T-cell (primary cell): ENCODE measurements at regions not wholly inside any gene's neighbourhood (a gene's known extent, or its start where the extent isn't known, plus 50 kb on each side); places are given as distances from the start of the nearest gene placed in this dataset.

Experiments
- ATAC-seq, 4 experiments: fragments of 200-7000 bp in 3 of 4; fragments of 150-1000 bp in 1 of 4; cut with Tn5 transposase; replicated peaks in 1 of 4; 1 replicate in 3 of 4; 2 replicates in 1 of 4; pipeline ENCODE4 v1.10.0; 2021; ENCODE audit warnings: moderate library complexity in 3 of 4, mild to moderate bottlenecking in 2 of 4, moderate number of reproducible peaks in 1 of 4
- CTCF ChIA-PET, 2 donors: fragments of 300-600 bp; sonication (Branson Sonifier 250); formaldehyde crosslinking; loops; one replicate each; lab custom pipeline; 2022; ENCODE audit warnings: antibody characterized with exemption in 2 of 2; lab: Charles Lee
- POLR2A ChIA-PET, 2 donors: fragments of 300-600 bp; sonication (Branson Sonifier 250); formaldehyde crosslinking; loops; one replicate each; lab custom pipeline; 2022; ENCODE audit warnings: antibody characterized with exemption in 2 of 2; lab: Charles Lee
- DNase-seq, 35 experiments: peaks; one replicate each; pipeline versions ENCODE4 v3.0.0 to v3.0.0-alpha.2; 2013 to 2023
- H3K27ac ChIP-seq: one replicate; pipeline ENCODE4 v1.5.1; 2013; ENCODE audit warnings: low read length
- H3K27me3 ChIP-seq, 2 experiments: replicated peaks in 1 of 2; 1 replicate in 1 of 2; 2 replicates in 1 of 2; pipeline versions ENCODE4 v1.6.1 to v1.7.0; 2013; ENCODE audit warnings: low read length in 1 of 2, mixed read lengths in 1 of 2; ENCODE audit not compliant: control insufficient read depth in 2 of 2, insufficient read depth in 2 of 2; ENCODE audit errors: extremely low read depth in 1 of 2
- H3K36me3 ChIP-seq, 2 donors: 1 replicate in 1 of 2; 2 replicates in 1 of 2; pipeline versions ENCODE4 v1.6.1 to v1.7.0; 2013; ENCODE audit warnings: low read length in 1 of 2; ENCODE audit not compliant: control insufficient read depth in 2 of 2, insufficient read depth in 1 of 2; ENCODE audit errors: extremely low read depth in 1 of 2
- H3K4me1 ChIP-seq, 2 experiments: 1 replicate in 1 of 2; 2 replicates in 1 of 2; pipeline versions ENCODE4 v1.6.1 to v1.7.0; 2013; ENCODE audit warnings: low read length in 2 of 2, mixed read lengths in 1 of 2; ENCODE audit not compliant: insufficient read depth in 2 of 2, control insufficient read depth in 1 of 2; ENCODE audit errors: extremely low read depth in 1 of 2
- H3K4me3 ChIP-seq, 2 donors: 1 replicate in 1 of 2; 2 replicates in 1 of 2; pipeline versions ENCODE4 v1.5.1 to v1.7.0; 2013; ENCODE audit warnings: mild to moderate bottlenecking in 2 of 2, low read length in 1 of 2, moderate library complexity in 1 of 2; ENCODE audit not compliant: control insufficient read depth in 1 of 2; ENCODE audit errors: extremely low read depth in 1 of 2
- H3K9me3 ChIP-seq: 2 replicates; pipeline ENCODE4 v1.7.0; 2013
- H3K27ac Mint-ChIP-seq, 2 donors: one replicate each; pipeline ENCODE4 v1.8.0; 2020 to 2021; ENCODE audit warnings: mild to moderate bottlenecking in 2 of 2, mixed read lengths in 2 of 2
- H3K27me3 Mint-ChIP-seq, 2 donors: one replicate each; pipeline ENCODE4 v1.8.0; 2021 to 2022; ENCODE audit warnings: mixed read lengths in 2 of 2
- H3K36me3 Mint-ChIP-seq: one replicate; pipeline ENCODE4 v1.8.0; 2021; ENCODE audit warnings: mixed read lengths
- H3K4me1 Mint-ChIP-seq, 3 donors: one replicate each; pipeline ENCODE4 v1.8.0; 2020 to 2022; ENCODE audit warnings: mixed read lengths in 3 of 3, mild to moderate bottlenecking in 1 of 3
- H3K4me3 Mint-ChIP-seq, 3 donors: one replicate each; pipeline ENCODE4 v1.8.0; 2020 to 2022; ENCODE audit warnings: mild to moderate bottlenecking in 3 of 3, mixed read lengths in 3 of 3, moderate library complexity in 3 of 3
- H3K9me3 Mint-ChIP-seq, 3 donors: one replicate each; pipeline ENCODE4 v1.8.0; 2020 to 2022; ENCODE audit warnings: mixed read lengths in 3 of 3
- WGBS: methylation state at CpG from one replicate; pipeline ENCODE4 v1.1.5; 2013; ENCODE audit warnings: missing lambda C conversion rate; ENCODE audit not compliant: insufficient coverage; 5-methylcytosine and 5-hydroxymethylcytosine counted together

DNA sequence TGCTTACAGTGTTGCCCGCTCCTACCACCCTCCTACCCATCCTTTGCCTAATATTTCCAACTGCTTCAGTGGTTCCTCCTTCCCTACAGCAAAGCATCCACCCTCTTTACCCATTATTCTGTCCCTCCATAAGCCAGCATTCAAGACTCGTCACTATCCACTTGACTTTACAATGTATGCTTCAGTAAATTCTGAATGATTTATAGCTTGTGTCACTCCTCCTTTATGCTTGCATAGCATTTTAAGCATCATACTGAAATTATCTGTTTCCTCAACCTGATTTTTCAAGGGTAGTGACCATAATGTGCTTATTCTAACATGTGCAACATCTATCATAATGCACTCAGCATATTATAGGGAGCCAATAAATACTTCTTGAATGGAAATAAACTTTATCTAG, 365.5 kb downstream of the RAB28 start:
- Histone ChIP-seq H3K4me3 (no peak overlapping the region), H3K9me3 (no peaks in the 10 kb centered on the region), H3K4me1 (no peaks in the 10 kb centered on the region), H3K27ac (no peak overlapping the region), H3K27me3 (no peaks in the 10 kb centered on the region), H3K36me3 (no peaks in the 10 kb centered on the region)
- Mint-ChIP-seq H3K27me3 (no peaks in the 10 kb centered on the region), H3K27ac (no peak overlapping the region), H3K36me3 (no peaks in the 10 kb centered on the region), H3K9me3 (peaks cover 2 to 6% (median 5%) of the 10 kb centered on the region in 3 donors), H3K4me1 (no peaks in the 10 kb centered on the region), H3K4me3 (no peak overlapping the region)
- DNase-seq = no peak
- no peak for ATAC-seq
- CTCF ChIA-PET = no interaction called here
- WGBS = 88% methylated on average over 1 of the region's 2 CpGs
- POLR2A ChIA-PET = no interaction called here

DNA sequence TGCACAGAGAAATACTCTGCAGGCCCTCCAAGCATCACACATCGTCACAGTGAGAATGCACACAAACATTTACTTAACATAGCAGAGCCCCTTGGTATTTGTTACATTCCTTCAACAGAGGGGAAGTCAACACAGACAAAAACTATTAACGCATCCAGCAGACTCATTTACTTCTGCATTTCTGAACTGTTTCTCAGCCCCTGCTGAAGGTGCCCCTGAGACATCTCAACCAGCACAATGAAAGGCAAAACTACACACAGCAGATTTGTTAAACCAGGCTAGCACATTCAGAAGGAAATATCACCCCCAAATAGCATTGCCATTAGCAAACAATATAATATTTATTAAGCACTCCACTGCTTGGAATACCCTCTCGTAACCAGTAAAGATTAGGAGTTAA, 367.0 kb downstream of the RAB28 start:
- 42% methylated on average over 2 of the region's 3 CpGs for WGBS

DNA sequence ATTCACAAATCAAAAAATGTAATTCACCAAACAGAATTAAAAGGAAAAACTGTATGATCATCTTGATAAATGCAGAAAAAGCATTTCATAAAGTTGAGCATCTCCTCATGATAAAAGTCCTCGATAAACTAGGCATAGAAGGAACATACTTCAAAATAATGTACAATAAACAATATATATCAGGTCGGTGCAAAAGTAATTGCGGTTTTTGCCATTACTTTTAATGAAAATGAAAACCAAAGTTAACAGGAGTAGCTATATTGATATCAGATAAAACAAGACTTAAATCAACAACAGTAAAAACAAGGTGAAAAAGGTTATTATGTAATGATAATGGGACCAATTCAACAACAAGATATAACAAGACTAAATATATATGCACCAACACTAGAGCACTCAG, 372.1 kb downstream of the RAB28 start:
- ChIA-PET CTCF (no interaction called here), POLR2A (no interaction called here)
- Mint-ChIP-seq H3K36me3 (no peaks in the 10 kb centered on the region), H3K9me3 (peaks cover 9 to 55% (median 33%) of the 10 kb centered on the region in 3 donors), H3K4me3 (no peak overlapping the region), H3K27ac (no peak overlapping the region), H3K4me1 (no peaks in the 10 kb centered on the region), H3K27me3 (no peaks in the 10 kb centered on the region)
- WGBS = no CpG with 5 or more reads among the region's 3 CpGs
- Histone ChIP-seq H3K9me3 (peaks cover 2% of the 10 kb centered on the region), H3K36me3 (no peaks in the 10 kb centered on the region), H3K4me1 (no peaks in the 10 kb centered on the region), H3K27ac (no peak overlapping the region), H3K4me3 (no peak overlapping the region), H3K27me3 (no peaks in the 10 kb centered on the region)
- ATAC-seq (no peak), DNase-seq (no peak)

More for the DNA sequence above, 367.0 kb downstream of the RAB28 start:
- no peaks in the 10 kb centered on the region for H3K27me3 Mint-ChIP-seq
- POLR2A ChIA-PET = no interaction called here
- no peak overlapping the region for H3K4me3 ChIP-seq
- H3K36me3 ChIP-seq = no peaks in the 10 kb centered on the region
- H3K4me1 ChIP-seq = no peaks in the 10 kb centered on the region
- ATAC-seq (no peak), DNase-seq (no peak)
- no peak overlapping the region for H3K27ac ChIP-seq
- no peak overlapping the region for H3K4me3 Mint-ChIP-seq
- H3K27ac Mint-ChIP-seq = no peak overlapping the region
- H3K27me3 ChIP-seq = no peaks in the 10 kb centered on the region
- H3K4me1 Mint-ChIP-seq = no peaks in the 10 kb centered on the region
- H3K9me3 ChIP-seq = peaks cover 2% of the 10 kb centered on the region
- H3K9me3 Mint-ChIP-seq = peaks cover 5 to 17% (median 16%) of the 10 kb centered on the region in 3 donors
- no peaks in the 10 kb centered on the region for H3K36me3 Mint-ChIP-seq
- CTCF ChIA-PET = no interaction called here

DNA sequence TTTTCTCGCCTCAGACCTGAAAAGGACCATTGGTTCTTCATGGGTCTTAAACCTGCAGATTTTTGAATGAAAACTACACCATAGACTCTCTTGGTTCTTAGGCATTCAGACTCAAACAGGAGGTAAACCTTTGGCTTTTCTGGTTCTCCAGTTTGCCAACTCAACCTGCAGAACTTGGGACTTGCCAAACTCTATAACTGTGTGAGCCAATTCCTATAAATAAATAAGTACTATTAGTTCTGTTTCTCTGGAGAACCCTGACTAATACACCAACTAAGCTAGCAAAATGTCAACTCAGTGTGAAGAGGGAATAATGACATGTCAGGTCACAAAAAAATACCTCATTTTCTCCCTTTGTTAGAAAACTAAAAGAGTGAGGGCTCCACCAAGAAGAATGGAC, 374.6 kb downstream of the RAB28 start:
- H3K4me1 ChIP-seq = no peaks in the 10 kb centered on the region
- Mint-ChIP-seq H3K4me3 (no peak overlapping the region), H3K4me1 (no peaks in the 10 kb centered on the region), H3K27me3 (no peaks in the 10 kb centered on the region), H3K36me3 (peaks cover 3% of the 10 kb centered on the region), H3K9me3 (peaks cover 9 to 50% (median 33%) of the 10 kb centered on the region in 3 donors), H3K27ac (no peak overlapping the region)
- CTCF ChIA-PET = no interaction called here
- H3K27ac ChIP-seq = no peak overlapping the region
- no peaks in the 10 kb centered on the region for H3K36me3 ChIP-seq
- DNase-seq (no peak), ATAC-seq (no peak)
- 40% methylated on average over 1 of the region's 1 CpG for WGBS
- POLR2A ChIA-PET = no interaction called here
- H3K27me3 ChIP-seq = no peaks in the 10 kb centered on the region
- no peak overlapping the region for H3K4me3 ChIP-seq
- peaks cover 2% of the 10 kb centered on the region for H3K9me3 ChIP-seq

DNA sequence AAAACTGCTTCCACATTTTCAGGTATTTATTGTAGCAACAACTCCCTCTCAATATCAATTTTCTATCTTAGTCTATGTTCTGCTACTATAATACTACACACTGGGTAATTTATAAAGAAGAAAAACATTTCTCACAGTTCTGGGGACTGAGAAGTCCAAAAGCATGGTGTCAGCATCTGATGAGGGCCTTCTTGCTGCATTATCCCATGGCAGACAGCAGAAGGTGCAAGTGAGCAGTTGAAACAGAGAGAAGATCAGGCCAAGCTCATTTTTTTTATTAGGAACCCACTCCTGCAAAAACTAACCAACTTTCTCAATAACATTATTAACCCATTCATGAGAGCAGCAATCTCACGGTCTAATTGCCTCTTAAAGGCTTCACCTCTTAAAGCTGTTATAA, 376.0 kb downstream of the RAB28 start:
- peaks cover 3% of the 10 kb centered on the region for H3K36me3 Mint-ChIP-seq
- ChIA-PET POLR2A (no interaction called here), CTCF (no interaction called here)
- H3K36me3 ChIP-seq = no peaks in the 10 kb centered on the region
- no peaks in the 10 kb centered on the region for H3K4me1 ChIP-seq
- H3K4me1 Mint-ChIP-seq = no peaks in the 10 kb centered on the region
- peaks cover 9 to 47% (median 25%) of the 10 kb centered on the region in 3 donors for H3K9me3 Mint-ChIP-seq
- no peak overlapping the region for H3K4me3 Mint-ChIP-seq
- H3K27ac ChIP-seq = no peak overlapping the region
- DNase-seq (no peak), ATAC-seq (no peak)
- H3K4me3 ChIP-seq = no peak overlapping the region
- WGBS = no CpG with 5 or more reads among the region's 1 CpG
- no peak overlapping the region for H3K27ac Mint-ChIP-seq
- peaks cover 2% of the 10 kb centered on the region for H3K9me3 ChIP-seq
- H3K27me3 ChIP-seq = no peaks in the 10 kb centered on the region
- no peaks in the 10 kb centered on the region for H3K27me3 Mint-ChIP-seq

DNA sequence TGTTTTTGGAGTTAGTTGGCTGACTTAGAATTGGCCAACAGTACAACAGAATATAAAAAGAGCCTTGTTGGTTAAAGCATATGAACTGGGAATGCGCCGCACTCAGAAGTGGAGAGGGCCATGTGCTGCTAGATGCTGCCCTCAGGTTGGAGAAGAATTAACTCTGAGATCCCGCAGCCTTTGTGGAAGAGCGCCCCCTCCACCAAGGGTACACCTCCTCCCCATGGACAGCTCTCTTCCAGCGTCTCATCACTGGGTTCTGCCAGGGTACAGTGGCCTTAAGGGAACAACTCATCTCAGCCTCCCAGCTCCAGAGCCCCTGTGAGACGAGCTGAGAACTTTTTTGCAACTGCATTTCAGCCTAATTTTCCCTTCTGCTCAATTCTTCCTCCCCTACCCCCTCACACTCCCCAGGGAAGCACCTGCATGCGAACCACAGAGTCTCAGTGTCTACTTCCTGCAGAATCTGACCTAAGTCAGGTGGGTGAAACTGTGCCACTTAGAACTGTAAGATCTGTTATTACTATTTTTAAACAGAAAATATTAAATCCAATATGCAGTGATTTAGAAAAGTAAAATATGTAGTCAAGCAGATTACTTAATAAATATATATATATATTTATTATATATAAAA, 380.6 kb downstream of the RAB28 start:
- Histone ChIP-seq H3K9me3 (no peaks in the 10 kb centered on the region), H3K27ac (no peak overlapping the region), H3K36me3 (no peaks in the 10 kb centered on the region), H3K4me1 (no peaks in the 10 kb centered on the region), H3K4me3 (no peak overlapping the region), H3K27me3 (no peaks in the 10 kb centered on the region)
- Mint-ChIP-seq H3K4me3 (no peak overlapping the region), H3K9me3 (peaks cover 6 to 13% (median 9%) of the 10 kb centered on the region in 3 donors), H3K36me3 (peaks cover 3% of the 10 kb centered on the region), H3K27ac (no peak overlapping the region), H3K4me1 (no peaks in the 10 kb centered on the region), H3K27me3 (no peaks in the 10 kb centered on the region)
- 69% methylated on average over 3 of the region's 7 CpGs for WGBS
- ChIA-PET POLR2A (no interaction called here), CTCF (no interaction called here)
- no peak for DNase-seq
- ATAC-seq = no peak
